ENCODE measurements at regions not wholly inside any gene's neighbourhood (a gene's known extent, or its start where the extent isn't known, plus 50 kb on each side); places are given as distances from the start of the nearest gene placed in this dataset.

- DNase-seq, result no peak
- TF ChIP-seq, protein P1, sequence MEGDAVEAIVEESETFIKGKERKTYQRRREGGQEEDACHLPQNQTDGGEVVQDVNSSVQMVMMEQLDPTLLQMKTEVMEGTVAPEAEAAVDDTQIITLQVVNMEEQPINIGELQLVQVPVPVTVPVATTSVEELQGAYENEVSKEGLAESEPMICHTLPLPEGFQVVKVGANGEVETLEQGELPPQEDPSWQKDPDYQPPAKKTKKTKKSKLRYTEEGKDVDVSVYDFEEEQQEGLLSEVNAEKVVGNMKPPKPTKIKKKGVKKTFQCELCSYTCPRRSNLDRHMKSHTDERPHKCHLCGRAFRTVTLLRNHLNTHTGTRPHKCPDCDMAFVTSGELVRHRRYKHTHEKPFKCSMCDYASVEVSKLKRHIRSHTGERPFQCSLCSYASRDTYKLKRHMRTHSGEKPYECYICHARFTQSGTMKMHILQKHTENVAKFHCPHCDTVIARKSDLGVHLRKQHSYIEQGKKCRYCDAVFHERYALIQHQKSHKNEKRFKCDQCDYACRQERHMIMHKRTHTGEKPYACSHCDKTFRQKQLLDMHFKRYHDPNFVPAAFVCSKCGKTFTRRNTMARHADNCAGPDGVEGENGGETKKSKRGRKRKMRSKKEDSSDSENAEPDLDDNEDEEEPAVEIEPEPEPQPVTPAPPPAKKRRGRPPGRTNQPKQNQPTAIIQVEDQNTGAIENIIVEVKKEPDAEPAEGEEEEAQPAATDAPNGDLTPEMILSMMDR (conservative IDR thresholded peaks at IDR 0.05), result no peak
- H3K23me2 ChIP-seq (ENCODE audit: insufficient read length, low read depth, low read length, poor library complexity, severe bottlenecking), result no peaks in the 10 kb centered on the region
- H2BK20ac ChIP-seq (ENCODE audit: low read depth, low read length, poor library complexity, severe bottlenecking), result no peak overlapping the region
- no peak overlapping the region for H2BK15ac ChIP-seq (ENCODE audit: low read depth, low read length)
- H2BK120ac ChIP-seq (ENCODE audit: low read depth, low read length, poor library complexity, severe bottlenecking), result no peak overlapping the region
- WGBS (ENCODE audit: extremely low coverage, insufficient read length, low lambda C conversion rate), result no CpG with 5 or more reads among the region's 16 CpGs
- Mint-ChIP-seq H3K4me1 (peaks cover 23 to 33% of the 10 kb centered on the region in 2 experiments), H3K4me3 (no peak overlapping the region), H3K27me3 (ENCODE audit: low read depth) (no peaks in the 10 kb centered on the region; the same call in 1 of the 2 replicates), H3K9me3 (no peaks in the 10 kb centered on the region), H3K36me3 (ENCODE audit: insufficient read depth in 1 of 3, low read depth in 3 of 3) (no peaks in the 10 kb centered on the region), H3K27ac (peak overlapping the region in 2 of 3 experiments; percentile 60 to 81; a peak in 3 of 7 replicates)
- no peak overlapping the region for H2AK5ac ChIP-seq (ENCODE audit: insufficient read length, low read length)
- no peak overlapping the region for H4K91ac ChIP-seq (ENCODE audit: insufficient read length, low read depth, low read length)
- no peak overlapping the region for H3K9ac ChIP-seq (ENCODE audit: extremely low read depth, insufficient read length, low read length)
- no peak overlapping the region for H2AFZ ChIP-seq (ENCODE audit: low read length)
- H3K79me1 ChIP-seq (ENCODE audit: insufficient read depth, low read depth, low read length, poor library complexity, severe bottlenecking), result no peaks in the 10 kb centered on the region
- no peaks in the 10 kb centered on the region for H4K20me1 ChIP-seq (ENCODE audit: control insufficient read depth, insufficient read depth, insufficient read length)
- H4K5ac ChIP-seq (ENCODE audit: insufficient read length, low read depth, low read length), result no peak overlapping the region
- no peak overlapping the region for H3T11ph ChIP-seq (ENCODE audit: low read length)
- H2BK5ac ChIP-seq (ENCODE audit: insufficient read length, low read length), result no peak overlapping the region
- H3K9me3 ChIP-seq (ENCODE audit: control insufficient read depth, low read depth, low read length), result no peaks in the 10 kb centered on the region
- H3K14ac ChIP-seq (ENCODE audit: insufficient read depth, low read length), result no peak overlapping the region
- no peak overlapping the region for H3K56ac ChIP-seq (ENCODE audit: insufficient read length, low read depth, low read length)
- no peak overlapping the region for H3K4me2 ChIP-seq (ENCODE audit: insufficient read depth, insufficient read length, low read length)
- H3K4me1 ChIP-seq (ENCODE audit: insufficient read depth, low read length), result no peaks in the 10 kb centered on the region
- no peak overlapping the region for H2BK12ac ChIP-seq (ENCODE audit: insufficient read length, low read depth, low read length)
- H3K27me3 ChIP-seq (ENCODE audit: insufficient read depth, low read length), result no peaks in the 10 kb centered on the region
- H3K27ac ChIP-seq (ENCODE audit: insufficient read length, low read depth, low read length), result no peak overlapping the region
- H3K23ac ChIP-seq (ENCODE audit: insufficient read length, low read depth, low read length), result no peak overlapping the region
- H3K4ac ChIP-seq (ENCODE audit: low read depth, low read length), result no peak overlapping the region
- no peaks in the 10 kb centered on the region for H3K79me2 ChIP-seq (ENCODE audit: insufficient read depth, low read length)
- H4K8ac ChIP-seq (replicated peaks; ENCODE audit: insufficient read length, low read depth, low read length), result no peak overlapping the region
- no peak overlapping the region for H3K18ac ChIP-seq (ENCODE audit: insufficient read length, low read depth, low read length)
These were observed 438.6 kb downstream of the TSHZ3 start for GRCh38 chr19:30910485-30911240.

Data from H9 (cell line).